Astrocyte (in vitro differentiated cells and primary cell): ENCODE measurements at regions not wholly inside any gene's neighbourhood (a gene's known extent, or its start where the extent isn't known, plus 50 kb on each side); places are given as distances from the start of the nearest gene placed in this dataset.
"Not testable (repeated sequence)": the region's sequence is repeated elsewhere in the genome, so short reads cannot be mapped to it uniquely, and the experiment has no call there.

Experiments used
- DNase-seq: peaks from one replicate; pipeline ENCODE4 v3.0.0-alpha.2; 2010; ENCODE audit warnings: low read depth
- FAIRE-seq: peaks from 2 replicates; lab custom pipeline; 2011; peaks lifted over from hg19 to GRCh38; lab: Jason Lieb, UNC
- H2AFZ ChIP-seq: 2 replicates; pipeline ENCODE4 v1.6.0; 2012; ENCODE audit warnings: low read depth, low read length, inconsistent platforms
- H3K27ac ChIP-seq: 2 replicates; pipeline ENCODE4 v1.5.1; 2011; ENCODE audit warnings: low read depth, low read length, inconsistent platforms
- H3K27me3 ChIP-seq: 2 replicates; pipeline ENCODE4 v1.6.0; 2011; ENCODE audit warnings: low read length, inconsistent platforms; ENCODE audit not compliant: insufficient read depth
- H3K36me3 ChIP-seq: 2 replicates; pipeline ENCODE4 v1.5.1; 2011; ENCODE audit warnings: low read length, inconsistent platforms; ENCODE audit not compliant: insufficient read depth
- H3K4me1 ChIP-seq: 2 replicates; pipeline ENCODE4 v1.5.1; 2011; ENCODE audit warnings: low read length, inconsistent platforms; ENCODE audit not compliant: insufficient read depth
- H3K4me2 ChIP-seq: 2 replicates; pipeline ENCODE4 v1.6.0; 2012; ENCODE audit warnings: low read length, inconsistent platforms
- H3K4me3 ChIP-seq: 2 replicates; pipeline ENCODE4 v1.5.1; 2011; ENCODE audit warnings: low read depth, mild to moderate bottlenecking, low read length, inconsistent platforms; ENCODE audit not compliant: insufficient read depth
- H3K79me2 ChIP-seq: 2 replicates; pipeline ENCODE4 v1.6.0; 2012; ENCODE audit warnings: mild to moderate bottlenecking, low read length, inconsistent platforms; ENCODE audit not compliant: insufficient read depth
- H3K9ac ChIP-seq: 2 replicates; pipeline ENCODE4 v1.6.0; 2012; ENCODE audit warnings: mild to moderate bottlenecking, low read length, inconsistent platforms
- H3K9me3 ChIP-seq: 2 replicates; pipeline ENCODE4 v1.5.1; 2012; ENCODE audit warnings: low read depth, mild to moderate bottlenecking, low read length, inconsistent platforms; ENCODE audit not compliant: insufficient read depth
- H4K20me1 ChIP-seq: 2 replicates; pipeline ENCODE4 v1.6.0; 2012; ENCODE audit warnings: low read length, inconsistent platforms; ENCODE audit not compliant: insufficient read depth
- H3K27ac Mint-ChIP-seq: one replicate; pipeline ENCODE4 v1.8.0; 2021; ENCODE audit warnings: mild to moderate bottlenecking, mixed read lengths; ENCODE audit not compliant: unreplicated experiment
- H3K27me3 Mint-ChIP-seq: one replicate; pipeline ENCODE4 v1.8.0; 2021; ENCODE audit warnings: low read depth, mixed read lengths; ENCODE audit not compliant: unreplicated experiment
- H3K36me3 Mint-ChIP-seq: one replicate; pipeline ENCODE4 v1.8.0; 2021; ENCODE audit warnings: low read depth, mixed read lengths; ENCODE audit not compliant: unreplicated experiment
- H3K4me1 Mint-ChIP-seq: one replicate; pipeline ENCODE4 v1.8.0; 2021; ENCODE audit warnings: low read depth, mixed read lengths; ENCODE audit not compliant: unreplicated experiment
- H3K4me3 Mint-ChIP-seq: one replicate; pipeline ENCODE4 v1.8.0; 2021; ENCODE audit warnings: mild to moderate bottlenecking, moderate library complexity, mixed read lengths; ENCODE audit not compliant: unreplicated experiment
- H3K9me3 Mint-ChIP-seq: one replicate; pipeline ENCODE4 v1.8.0; 2021; ENCODE audit warnings: mild to moderate bottlenecking, mixed read lengths; ENCODE audit not compliant: unreplicated experiment
- EZH2 ChIP-seq: IDR thresholded peaks from 2 replicates; pipeline ENCODE4 v1.6.1; 2012; ENCODE audit warnings: mild to moderate bottlenecking, low read length, inconsistent platforms; ENCODE audit not compliant: insufficient read depth
- TF ChIP-seq, protein P1 (sequence below): IDR thresholded peaks from 2 replicates; pipeline ENCODE4 v1.5.1; 2011; ENCODE audit warnings: low read depth, mild to moderate bottlenecking, inconsistent platforms, low read length, moderate library complexity; ENCODE audit not compliant: insufficient read depth

DNA sequence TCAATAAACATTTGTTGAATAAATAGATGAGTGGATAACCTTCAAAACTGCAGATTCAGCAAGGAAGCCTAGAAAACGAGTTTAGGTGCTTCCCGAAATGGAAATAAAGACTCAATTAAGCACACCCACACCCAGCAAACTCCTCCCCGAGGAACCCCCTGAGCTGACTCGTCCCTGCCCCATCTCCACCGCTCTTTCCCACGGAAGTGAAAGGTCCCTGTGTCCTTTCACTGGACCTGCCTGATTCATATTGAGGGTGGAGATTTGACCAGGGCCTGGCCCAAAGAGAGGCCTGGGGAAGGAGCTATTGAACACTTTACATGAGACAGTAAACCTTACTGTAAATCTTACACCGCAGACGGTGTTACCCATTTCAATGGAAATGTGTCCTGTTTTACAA lies 129.1 kb downstream of the CPZ start:
- Mint-ChIP-seq H3K27me3 (peaks cover 34% of the 10 kb centered on the region), H3K9me3 (peaks cover 3% of the 10 kb centered on the region), H3K4me1 (peaks cover under 1% of the 10 kb centered on the region), H3K36me3 (no peaks in the 10 kb centered on the region), H3K27ac (no peak overlapping the region), H3K4me3 (no peak overlapping the region)
- Histone ChIP-seq H4K20me1 (no peaks in the 10 kb centered on the region), H3K4me2 (no peak overlapping the region), H3K9me3 (no peaks in the 10 kb centered on the region), H3K27ac (no peak overlapping the region), H2AFZ (no peak overlapping the region), H3K27me3 (no peaks in the 10 kb centered on the region), H3K4me3 (no peak overlapping the region), H3K79me2 (no peaks in the 10 kb centered on the region), H3K36me3 (no peaks in the 10 kb centered on the region), H3K4me1 (no peaks in the 10 kb centered on the region), H3K9ac (no peak overlapping the region)
- FAIRE-seq = no peak
- no peak for TF ChIP-seq EZH2
- TF ChIP-seq, protein P1, sequence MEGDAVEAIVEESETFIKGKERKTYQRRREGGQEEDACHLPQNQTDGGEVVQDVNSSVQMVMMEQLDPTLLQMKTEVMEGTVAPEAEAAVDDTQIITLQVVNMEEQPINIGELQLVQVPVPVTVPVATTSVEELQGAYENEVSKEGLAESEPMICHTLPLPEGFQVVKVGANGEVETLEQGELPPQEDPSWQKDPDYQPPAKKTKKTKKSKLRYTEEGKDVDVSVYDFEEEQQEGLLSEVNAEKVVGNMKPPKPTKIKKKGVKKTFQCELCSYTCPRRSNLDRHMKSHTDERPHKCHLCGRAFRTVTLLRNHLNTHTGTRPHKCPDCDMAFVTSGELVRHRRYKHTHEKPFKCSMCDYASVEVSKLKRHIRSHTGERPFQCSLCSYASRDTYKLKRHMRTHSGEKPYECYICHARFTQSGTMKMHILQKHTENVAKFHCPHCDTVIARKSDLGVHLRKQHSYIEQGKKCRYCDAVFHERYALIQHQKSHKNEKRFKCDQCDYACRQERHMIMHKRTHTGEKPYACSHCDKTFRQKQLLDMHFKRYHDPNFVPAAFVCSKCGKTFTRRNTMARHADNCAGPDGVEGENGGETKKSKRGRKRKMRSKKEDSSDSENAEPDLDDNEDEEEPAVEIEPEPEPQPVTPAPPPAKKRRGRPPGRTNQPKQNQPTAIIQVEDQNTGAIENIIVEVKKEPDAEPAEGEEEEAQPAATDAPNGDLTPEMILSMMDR = no peak
- DNase-seq = no peak

DNA sequence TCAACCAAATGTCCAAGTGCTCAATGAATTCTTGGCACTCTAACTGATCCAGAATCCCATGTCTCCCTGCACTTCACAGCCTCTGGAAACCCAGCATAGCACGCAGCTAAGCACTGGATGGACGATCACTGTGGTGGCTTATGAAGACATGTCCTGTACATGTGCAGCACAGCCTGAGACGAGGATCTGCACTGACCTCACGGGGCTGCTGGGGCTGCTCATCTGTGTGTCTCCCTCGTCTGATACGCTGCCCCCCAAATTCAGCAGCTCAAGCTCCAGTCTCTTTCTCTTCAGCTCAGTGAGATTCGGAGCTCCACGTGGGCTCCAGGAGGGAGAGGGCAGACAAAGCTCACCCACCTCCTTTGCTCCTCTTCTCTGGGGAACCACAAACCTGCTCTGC lies 126.9 kb downstream of the CPZ start:
- FAIRE-seq (no peak), DNase-seq (no peak)
- H2AFZ ChIP-seq = no peak overlapping the region
- H3K9me3 Mint-ChIP-seq = peaks cover 3% of the 10 kb centered on the region
- no peaks in the 10 kb centered on the region for H3K36me3 Mint-ChIP-seq
- H3K36me3 ChIP-seq = no peaks in the 10 kb centered on the region
- no peaks in the 10 kb centered on the region for H3K4me1 Mint-ChIP-seq
- H3K4me2 ChIP-seq = no peak overlapping the region
- H3K27ac ChIP-seq = no peak overlapping the region
- H3K9ac ChIP-seq = no peak overlapping the region
- no peaks in the 10 kb centered on the region for H3K27me3 ChIP-seq
- H3K27me3 Mint-ChIP-seq = peaks cover 26% of the 10 kb centered on the region
- H4K20me1 ChIP-seq = no peaks in the 10 kb centered on the region
- H3K4me1 ChIP-seq = no peaks in the 10 kb centered on the region
- no peak overlapping the region for H3K4me3 Mint-ChIP-seq
- no peaks in the 10 kb centered on the region for H3K79me2 ChIP-seq
- H3K9me3 ChIP-seq = no peaks in the 10 kb centered on the region
- peak overlapping the region; percentile 8 for H3K27ac Mint-ChIP-seq
- TF ChIP-seq, protein P1 = no peak
- no peak for TF ChIP-seq EZH2
- H3K4me3 ChIP-seq = no peak overlapping the region

DNA sequence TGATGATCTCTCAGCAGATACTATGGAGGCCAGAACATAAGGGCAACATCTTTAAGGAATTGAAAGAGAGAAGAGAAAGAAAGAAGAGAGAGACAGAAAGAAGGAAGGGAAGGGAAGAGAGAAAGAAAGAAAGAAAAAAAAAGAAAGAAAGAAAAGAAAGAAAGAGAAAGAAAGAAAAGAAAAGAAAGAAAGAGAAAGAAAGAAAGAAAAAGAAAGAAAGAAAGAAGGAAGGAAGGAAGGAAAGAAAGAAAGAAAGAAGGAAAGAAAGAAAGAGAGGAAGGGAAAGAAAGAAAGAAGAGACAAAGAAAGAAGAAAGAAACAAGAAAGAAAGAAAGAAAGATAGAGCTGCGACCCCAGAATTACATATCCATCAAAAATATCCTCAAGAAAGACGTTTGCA lies 124.9 kb downstream of the CPZ start:
- not testable (repeated sequence) for H3K4me2 ChIP-seq, FAIRE-seq, H4K20me1 ChIP-seq, H3K79me2 ChIP-seq, H3K36me3 ChIP-seq, H3K36me3 Mint-ChIP-seq, DNase-seq, H3K9me3 ChIP-seq, H3K4me3 ChIP-seq, H3K4me1 ChIP-seq, H3K27me3 ChIP-seq, H2AFZ ChIP-seq, H3K9ac ChIP-seq, H3K4me3 Mint-ChIP-seq, H3K27ac ChIP-seq, H3K4me1 Mint-ChIP-seq, H3K27ac Mint-ChIP-seq
- Mint-ChIP-seq H3K9me3 (peaks cover 11% of the 10 kb centered on the region), H3K27me3 (peaks cover 25% of the 10 kb centered on the region)
